Activated B cell treated with CpG ODN at 0.5 μM for 24 hours (primary cell): ENCODE measurements at regions not wholly inside any gene's neighbourhood (a gene's known extent, or its start where the extent isn't known, plus 50 kb on each side); places are given as distances from the start of the nearest gene placed in this dataset.
"Not testable (repeated sequence)": the region's sequence is repeated elsewhere in the genome, so short reads cannot be mapped to it uniquely, and the experiment has no call there.

Experiments
- ATAC-seq: fragments of 200-7000 bp; cut with Tn5 transposase; one replicate; pipeline ENCODE4 v1.10.0; 2021; ENCODE audit warnings: low read depth, mild to moderate bottlenecking, moderate library complexity
- CTCF ChIA-PET: fragments of 350-600 bp; sonication (Branson Sonifier 250); formaldehyde crosslinking; loops from one replicate; lab custom pipeline; 2021; ENCODE audit warnings: antibody characterized with exemption; lab: Charles Lee
- POLR2A ChIA-PET: fragments of 350-600 bp; sonication (Branson Sonifier 250); formaldehyde crosslinking; loops from one replicate; lab custom pipeline; 2021; ENCODE audit warnings: antibody characterized with exemption; lab: Charles Lee
- DNase-seq: peaks from one replicate; pipeline ENCODE4 v3.0.0; 2022
- H3K27ac Mint-ChIP-seq: one replicate; pipeline ENCODE4 v1.8.0; 2020; ENCODE audit warnings: mixed read lengths
- H3K27me3 Mint-ChIP-seq: one replicate; pipeline ENCODE4 v1.8.0; 2021; ENCODE audit warnings: mixed read lengths
- H3K36me3 Mint-ChIP-seq: one replicate; pipeline ENCODE4 v1.8.0; 2021; ENCODE audit warnings: low read depth, mixed read lengths
- H3K4me1 Mint-ChIP-seq: one replicate; pipeline ENCODE4 v1.8.0; 2021; ENCODE audit warnings: mixed read lengths
- H3K4me3 Mint-ChIP-seq: one replicate; pipeline ENCODE4 v1.8.0; 2020; ENCODE audit warnings: mild to moderate bottlenecking, mixed read lengths
- H3K9me3 Mint-ChIP-seq: one replicate; pipeline ENCODE4 v1.8.0; 2020; ENCODE audit warnings: mixed read lengths
- CTCF ChIP-seq: fragments of 200-600 bp; IDR thresholded peaks from one replicate; pipeline ENCODE4 v1.8.0; 2022; ENCODE audit warnings: antibody characterized with exemption, mild to moderate bottlenecking
- intact Hi-C: fragments of 100-400 bp; cut with micrococcal nuclease; formaldehyde crosslinking; loops from one replicate; pipeline ENCODE4 v1.15.1; 2024

DNA sequence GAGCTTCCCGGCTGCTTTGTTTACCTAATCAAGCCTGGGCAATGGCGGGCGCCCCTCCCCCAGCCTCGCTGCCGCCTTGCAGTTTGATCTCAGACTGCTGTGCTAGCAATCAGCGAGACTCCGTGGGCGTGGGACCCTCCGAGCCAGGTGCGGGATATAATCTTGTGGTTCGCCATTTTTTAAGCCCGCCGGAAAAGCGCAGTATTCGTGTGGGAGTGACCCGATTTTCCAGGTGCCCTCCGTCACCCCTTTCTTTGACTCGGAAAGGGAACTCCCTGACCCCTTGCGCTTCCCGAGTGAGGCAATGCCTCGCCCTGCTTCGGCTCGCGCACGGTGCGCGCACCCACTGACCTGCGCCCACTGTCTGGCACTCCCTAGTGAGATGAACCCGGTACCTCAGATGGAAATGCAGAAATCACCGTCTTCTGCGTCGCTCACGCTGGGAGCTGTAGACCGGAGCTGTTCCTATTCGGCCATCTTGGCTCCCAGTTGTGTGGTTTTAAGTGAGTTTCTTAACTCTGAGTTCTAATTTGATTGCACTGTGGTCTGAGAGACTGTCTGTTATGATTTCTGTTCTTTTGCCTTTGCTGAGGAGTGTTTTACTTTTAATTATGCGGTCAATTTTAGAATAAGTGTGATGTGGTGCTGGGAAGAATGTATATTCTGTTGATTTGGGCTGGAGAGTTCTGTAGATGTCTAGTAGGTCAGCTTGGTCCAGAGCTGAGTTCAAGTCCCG, 71.9 kb downstream of the ADCYAP1 start:
- DNase-seq, H3K4me3 Mint-ChIP-seq, H3K36me3 Mint-ChIP-seq, H3K27me3 Mint-ChIP-seq, POLR2A ChIA-PET, ATAC-seq, H3K9me3 Mint-ChIP-seq, H3K4me1 Mint-ChIP-seq, intact Hi-C loops, CTCF ChIA-PET, H3K27ac Mint-ChIP-seq: not testable (repeated sequence)

DNA sequence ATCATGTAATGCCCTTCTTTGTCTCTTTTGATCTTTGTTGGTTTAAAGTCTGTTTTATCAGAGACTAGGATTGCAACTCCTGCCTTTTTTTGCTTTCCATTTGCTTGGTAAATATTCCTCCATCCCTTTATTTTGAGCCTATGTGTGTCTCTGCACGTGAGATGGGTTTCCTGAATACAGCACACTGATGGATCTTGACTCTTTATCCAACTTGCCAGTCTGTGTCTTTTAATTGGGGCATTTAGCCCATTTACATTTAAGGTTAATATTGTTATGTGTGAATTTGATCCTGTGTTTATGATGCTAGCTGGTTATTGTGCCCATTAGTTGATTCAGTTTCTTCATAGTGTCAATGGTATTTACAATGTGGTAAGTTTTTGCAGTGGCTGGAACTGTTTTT, 72.7 kb downstream of the ADCYAP1 start:
- H3K4me3 Mint-ChIP-seq, H3K27ac Mint-ChIP-seq, CTCF ChIA-PET, DNase-seq, ATAC-seq, H3K27me3 Mint-ChIP-seq, H3K36me3 Mint-ChIP-seq, intact Hi-C loops, POLR2A ChIA-PET, H3K9me3 Mint-ChIP-seq, H3K4me1 Mint-ChIP-seq: not testable (repeated sequence)

- H3K27me3 Mint-ChIP-seq, intact Hi-C loops, H3K36me3 Mint-ChIP-seq, DNase-seq, H3K4me3 Mint-ChIP-seq, ATAC-seq, H3K9me3 Mint-ChIP-seq, POLR2A ChIA-PET, H3K4me1 Mint-ChIP-seq, CTCF ChIA-PET, H3K27ac Mint-ChIP-seq: not testable (repeated sequence)
Measured at GRCh38 chr18:977732-978131, 73.1 kb downstream of the ADCYAP1 start.

GRCh38 chr18:980586-980985, 75.9 kb downstream of the ADCYAP1 start:
- intact Hi-C loops, result no loop called here
- Mint-ChIP-seq H3K27ac (no peak overlapping the region), H3K9me3 (peaks cover 5% of the 10 kb centered on the region), H3K36me3 (no peaks in the 10 kb centered on the region), H3K4me1 (no peaks in the 10 kb centered on the region), H3K27me3 (no peaks in the 10 kb centered on the region), H3K4me3 (no peak overlapping the region)
- DNase-seq (no peak), ATAC-seq (no peak)
- ChIA-PET CTCF (no interaction called here), POLR2A (no interaction called here)
- no peak for TF ChIP-seq CTCF

- TF ChIP-seq CTCF, result no peak
- H3K27me3 Mint-ChIP-seq, result no peaks in the 10 kb centered on the region
- no peaks in the 10 kb centered on the region for H3K9me3 Mint-ChIP-seq
- DNase-seq (no peak), ATAC-seq (no peak)
- no peaks in the 10 kb centered on the region for H3K4me1 Mint-ChIP-seq
- intact Hi-C loops, result no loop called here
- no peak overlapping the region for H3K4me3 Mint-ChIP-seq
- H3K27ac Mint-ChIP-seq, result no peak overlapping the region
- H3K36me3 Mint-ChIP-seq, result no peaks in the 10 kb centered on the region
- CTCF ChIA-PET, result no interaction called here
- POLR2A ChIA-PET, result no interaction called here
Measured at GRCh38 chr18:984004-984403, 79.3 kb downstream of the ADCYAP1 start.

GRCh38 chr18:985212-985661, 80.6 kb downstream of the ADCYAP1 start:
- H3K9me3 Mint-ChIP-seq, result no peaks in the 10 kb centered on the region
- no peak for DNase-seq
- ATAC-seq, result no peak
- H3K27ac Mint-ChIP-seq, result no peak overlapping the region
- intact Hi-C loops, result no loop called here
- TF ChIP-seq CTCF, result no peak
- no peaks in the 10 kb centered on the region for H3K4me1 Mint-ChIP-seq
- ChIA-PET POLR2A (no interaction called here), CTCF (no interaction called here)
- no peaks in the 10 kb centered on the region for H3K36me3 Mint-ChIP-seq
- H3K4me3 Mint-ChIP-seq, result no peak overlapping the region
- H3K27me3 Mint-ChIP-seq, result no peaks in the 10 kb centered on the region

- Mint-ChIP-seq H3K27me3 (no peaks in the 10 kb centered on the region), H3K36me3 (no peaks in the 10 kb centered on the region), H3K4me1 (no peaks in the 10 kb centered on the region), H3K9me3 (no peaks in the 10 kb centered on the region), H3K4me3 (no peak overlapping the region), H3K27ac (no peak overlapping the region)
- intact Hi-C loops, result no loop called here
- POLR2A ChIA-PET, result no interaction called here
- DNase-seq (no peak), ATAC-seq (no peak)
- no peak for TF ChIP-seq CTCF
- CTCF ChIA-PET, result no interaction called here
Measured at GRCh38 chr18:986051-986450, 81.4 kb downstream of the ADCYAP1 start.
